Endothelial cell of umbilical vein (primary cell): ENCODE measurements at regions not wholly inside any gene's neighbourhood (a gene's known extent, or its start where the extent isn't known, plus 50 kb on each side); places are given as distances from the start of the nearest gene placed in this dataset.

Source experiments
- BruUV-seq: library from RNA; stranded (reverse); fragments of 400-500 nt; replicated peaks from 2 replicates; lab custom pipeline; 2021; lab: Mats Ljungman, UMichigan
- CTCF ChIA-PET: fragments of 300-600, 350-600 bp; sonication (Branson Sonifier 250); formaldehyde crosslinking; loops from one replicate; lab custom pipeline; 2021; ENCODE audit warnings: antibody characterized with exemption, inconsistent platforms; lab: Charles Lee
- POLR2A ChIA-PET: fragments of 300-600, 350-600 bp; sonication (Branson Sonifier 250); formaldehyde crosslinking; loops from one replicate; lab custom pipeline; 2021; ENCODE audit warnings: antibody characterized with exemption, inconsistent platforms; lab: Charles Lee
- DNase-seq: peaks from one replicate; pipeline ENCODE4 v3.0.0-alpha.2; 2011; ENCODE audit warnings: low read depth, low spot score
- FAIRE-seq: peaks from 2 replicates; lab custom pipeline; 2011; peaks lifted over from hg19 to GRCh38; lab: Jason Lieb, UNC
- H2AFZ ChIP-seq: 2 replicates; pipeline ENCODE4 v1.6.0; 2012; ENCODE audit warnings: low read depth, low read length, control low read depth, inconsistent platforms
- H3K27ac ChIP-seq: 2 replicates; pipeline ENCODE4 v1.5.1; 2011; ENCODE audit warnings: low read depth, mild to moderate bottlenecking, control low read depth, low read length, moderate library complexity; ENCODE audit not compliant: insufficient read depth
- H3K27me3 ChIP-seq, 2 experiments: 2 replicates each; pipeline versions ENCODE4 v1.6.0 to v1.6.1; 2011; ENCODE audit warnings: low read length in 2 of 2, mixed read lengths in 1 of 2; ENCODE audit not compliant: control insufficient read depth in 2 of 2, insufficient read depth in 2 of 2
- H3K36me3 ChIP-seq, 2 experiments: 2 replicates in 1 of 2; 3 replicates in 1 of 2; pipeline ENCODE4 v1.5.1; 2011; ENCODE audit warnings: low read length in 2 of 2, mild to moderate bottlenecking in 1 of 2, moderate library complexity in 1 of 2; ENCODE audit not compliant: control insufficient read depth in 2 of 2, insufficient read depth in 2 of 2; ENCODE audit errors: extremely low read depth in 1 of 2
- H3K4me1 ChIP-seq: 3 replicates; pipeline ENCODE4 v1.5.1; 2011; ENCODE audit warnings: mild to moderate bottlenecking, low read length; ENCODE audit not compliant: control insufficient read depth, insufficient read depth; ENCODE audit errors: extremely low read depth
- H3K4me2 ChIP-seq: 2 replicates; pipeline ENCODE4 v1.6.1; 2011; ENCODE audit warnings: low read length, control low read depth, mixed read lengths; ENCODE audit not compliant: insufficient read depth
- H3K4me3 ChIP-seq, 3 experiments: fragments of 200-600 bp in 1 of 3; sonication (generic), shearing (Covaris generic) in 1 of 3; replicated peaks in 1 of 3; 2 replicates each; pipeline ENCODE4 v1.5.1; 2011 to 2016; ENCODE audit warnings: control low read depth in 3 of 3, low read length in 3 of 3, mild to moderate bottlenecking in 2 of 3, inconsistent platforms in 1 of 3, low read depth in 1 of 3, moderate library complexity in 1 of 3; ENCODE audit not compliant: insufficient read depth in 1 of 3
- H3K79me2 ChIP-seq: 2 replicates; pipeline ENCODE4 v1.6.0; 2012; ENCODE audit warnings: low read length, inconsistent platforms; ENCODE audit not compliant: control insufficient read depth, insufficient read depth
- H3K9ac ChIP-seq: replicated peaks from 2 replicates; pipeline ENCODE3; 2011; ENCODE audit warnings: low read length, control low read depth; ENCODE audit not compliant: insufficient read depth; ENCODE audit errors: extremely low read depth
- H3K9me1 ChIP-seq: replicated peaks from 3 replicates; pipeline ENCODE4 v1.6.0; 2011; ENCODE audit warnings: mild to moderate bottlenecking, low read length; ENCODE audit not compliant: control insufficient read depth, insufficient read depth; ENCODE audit errors: extremely low read depth
- H3K9me3 ChIP-seq: replicated peaks from 2 replicates; pipeline ENCODE4 v1.5.1; 2012; ENCODE audit warnings: low read length, inconsistent platforms; ENCODE audit not compliant: control insufficient read depth, insufficient read depth
- H4K20me1 ChIP-seq: replicated peaks from 2 replicates; pipeline ENCODE3; 2011; ENCODE audit warnings: mild to moderate bottlenecking, low read length; ENCODE audit not compliant: control insufficient read depth, insufficient read depth; ENCODE audit errors: extremely low read depth
- CTCF ChIP-seq, 2 donors: IDR thresholded peaks; 1 replicate in 1 of 2; 2 replicates in 1 of 2; pipeline ENCODE4 v1.5.1; 2011; ENCODE audit warnings: low read length in 2 of 2, mild to moderate bottlenecking in 2 of 2, moderate library complexity in 2 of 2, control low read depth in 1 of 2, inconsistent platforms in 1 of 2, low read depth in 1 of 2; ENCODE audit not compliant: insufficient read depth in 1 of 2; ENCODE audit errors: extremely low read depth in 1 of 2
- EZH2 ChIP-seq: IDR thresholded peaks from 2 replicates; pipeline ENCODE4 v1.6.1; 2012; ENCODE audit warnings: borderline replicate concordance, low read depth, mild to moderate bottlenecking, moderate library complexity, low read length, inconsistent platforms; ENCODE audit not compliant: severe bottlenecking
- FOS ChIP-seq: IDR thresholded peaks from 2 replicates; pipeline ENCODE4 v1.6.1; 2011; ENCODE audit warnings: mild to moderate bottlenecking, low read length, moderate library complexity, borderline replicate concordance; ENCODE audit not compliant: insufficient read depth
- GATA2 ChIP-seq: IDR thresholded peaks from 2 replicates; pipeline ENCODE4 v1.7.0; 2011; ENCODE audit warnings: low read depth, mild to moderate bottlenecking, moderate library complexity, mixed read lengths, low read length; ENCODE audit not compliant: insufficient read length, insufficient read depth
- JUN ChIP-seq: IDR thresholded peaks from 2 replicates; pipeline ENCODE4 v1.6.1; 2011; ENCODE audit warnings: borderline replicate concordance, low read depth; ENCODE audit not compliant: insufficient read length, insufficient read depth
- MAX ChIP-seq: IDR thresholded peaks from 2 replicates; pipeline ENCODE4 v1.6.1; 2011; ENCODE audit not compliant: insufficient read depth, insufficient read length
- MYC ChIP-seq: IDR thresholded peaks from one replicate; pipeline ENCODE4 v1.6.1; 2011; ENCODE audit warnings: mild to moderate bottlenecking, low read depth, low read length
- POLR2A ChIP-seq: IDR thresholded peaks from 2 replicates; pipeline ENCODE4 v1.6.1; 2012; ENCODE audit warnings: low read depth, mild to moderate bottlenecking, control low read depth, low read length
- POLR2AphosphoS5 ChIP-seq: IDR thresholded peaks from 2 replicates; pipeline ENCODE4 v1.6.1; 2012; ENCODE audit warnings: low read depth, mild to moderate bottlenecking, control low read depth, low read length, moderate library complexity; ENCODE audit not compliant: insufficient read depth
- dilution Hi-C: fragments of 300-500 bp; cut with MboI; formaldehyde crosslinking; loops from one replicate; pipeline ENCODE4 v1.15.0; 2019; ENCODE audit warnings: low sequenced_read_pairs; ENCODE audit not compliant: extremely low pct_ligation_motif_present
- intact Hi-C: fragments of 100-400 bp; cut with micrococcal nuclease; formaldehyde crosslinking; loops from one replicate; pipeline ENCODE4 v1.10.0; 2022

- no peak for FAIRE-seq
Measured at GRCh38 chr2:5330961-5331360, 361.2 kb upstream of the SOX11 start.

More at GRCh38 chr2:5330961-5331360, 361.2 kb upstream of the SOX11 start:
- Histone ChIP-seq H3K4me3 (no peak overlapping the region), H3K9me3 (peaks cover 3% of the 10 kb centered on the region), H4K20me1 (no peaks in the 10 kb centered on the region), H3K27ac (no peak overlapping the region), H3K27me3 (no peaks in the 10 kb centered on the region), H3K36me3 (no peaks in the 10 kb centered on the region), H3K4me2 (no peak overlapping the region), H3K79me2 (no peaks in the 10 kb centered on the region), H2AFZ (no peak overlapping the region), H3K9me1 (no peaks in the 10 kb centered on the region), H3K9ac (no peak overlapping the region), H3K4me1 (no peaks in the 10 kb centered on the region)
- POLR2A ChIA-PET = no interaction called here
- intact Hi-C loops = no loop called here
- TF ChIP-seq POLR2AphosphoS5 (no peak), JUN (no peak), POLR2A (no peak), GATA2 (no peak), MYC (no peak), MAX (no peak), FOS (no peak), EZH2 (no peak), CTCF (IDR thresholded peaks at IDR 0.05; ENCODE audit: extremely low read depth in 1 of 2, insufficient read depth in 1 of 2, low read depth in 1 of 2, low read length in 2 of 2) (no peak)
- CTCF ChIA-PET = no interaction called here
- BruUV-seq = no TSS peak
- dilution Hi-C loops = no loop called here
- DNase-seq = no peak
